Activated CD4-positive, alpha-beta T cell treated with anti-CD3 and anti-CD28 coated beads, Interleukin-2, amount 10 ng/mL, durations not matched to agents 24 days and 14 days (primary cell): ENCODE measurements at regions not wholly inside any gene's neighbourhood (a gene's known extent, or its start where the extent isn't known, plus 50 kb on each side); places are given as distances from the start of the nearest gene placed in this dataset.

Experiments used
- DNase-seq: peaks from one replicate; pipeline ENCODE4 v3.0.0; 2022
- H3K27ac Mint-ChIP-seq: one replicate; pipeline ENCODE4 v1.8.0; 2022; ENCODE audit warnings: mild to moderate bottlenecking, mixed read lengths
- H3K27me3 Mint-ChIP-seq: one replicate; pipeline ENCODE4 v1.8.0; 2022; ENCODE audit warnings: mixed read lengths
- H3K36me3 Mint-ChIP-seq: one replicate; pipeline ENCODE4 v1.8.0; 2022; ENCODE audit warnings: low read depth, mild to moderate bottlenecking, mixed read lengths
- H3K4me1 Mint-ChIP-seq: one replicate; pipeline ENCODE4 v1.8.0; 2021; ENCODE audit warnings: mixed read lengths
- H3K4me3 Mint-ChIP-seq: one replicate; pipeline ENCODE4 v1.8.0; 2022; ENCODE audit warnings: mild to moderate bottlenecking, moderate library complexity, mixed read lengths
- H3K9me3 Mint-ChIP-seq: one replicate; pipeline ENCODE4 v1.8.0; 2021; ENCODE audit warnings: mixed read lengths
- intact Hi-C: fragments of 100-400 bp; cut with micrococcal nuclease; formaldehyde crosslinking; loops from one replicate; pipeline ENCODE4 v1.15.1; 2023

- no peak overlapping the region for H3K4me3 Mint-ChIP-seq
- DNase-seq: no peak
- intact Hi-C loops: no loop called here
- H3K9me3 Mint-ChIP-seq: no peaks in the 10 kb centered on the region
- no peaks in the 10 kb centered on the region for H3K4me1 Mint-ChIP-seq
- no peaks in the 10 kb centered on the region for H3K36me3 Mint-ChIP-seq
- no peaks in the 10 kb centered on the region for H3K27me3 Mint-ChIP-seq
- H3K27ac Mint-ChIP-seq: no peak overlapping the region
Measured at GRCh38 chr2:5039241-5039975, 652.8 kb upstream of the SOX11 start.

DNA sequence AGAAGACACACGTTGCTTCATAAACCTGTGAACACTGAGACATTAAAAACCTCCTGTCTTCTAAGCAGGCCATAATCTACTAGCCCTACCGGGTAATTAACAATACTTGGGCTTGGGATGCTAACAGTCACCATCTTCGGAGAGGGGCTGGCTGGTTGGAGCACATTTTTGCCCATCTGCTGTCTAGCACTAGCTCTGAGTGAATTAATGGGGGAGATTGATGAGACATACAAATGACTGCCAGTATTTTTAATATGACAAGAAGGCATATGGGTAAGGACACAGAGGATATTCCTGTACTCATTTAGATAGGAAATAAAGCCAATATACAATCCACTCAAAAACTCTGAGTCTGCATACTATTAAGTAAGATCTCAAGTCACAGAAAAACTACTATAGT, 651.6 kb upstream of the SOX11 start:
- H3K9me3 Mint-ChIP-seq: no peaks in the 10 kb centered on the region
- no peak overlapping the region for H3K27ac Mint-ChIP-seq
- H3K4me1 Mint-ChIP-seq: no peaks in the 10 kb centered on the region
- H3K36me3 Mint-ChIP-seq: no peaks in the 10 kb centered on the region
- intact Hi-C loops: no loop called here
- no peak overlapping the region for H3K4me3 Mint-ChIP-seq
- no peak for DNase-seq
- no peaks in the 10 kb centered on the region for H3K27me3 Mint-ChIP-seq

GRCh38 chr2:5041501-5041900, 650.7 kb upstream of the SOX11 start:
- DNase-seq: no peak
- no peak overlapping the region for H3K27ac Mint-ChIP-seq
- H3K27me3 Mint-ChIP-seq: no peaks in the 10 kb centered on the region
- no peaks in the 10 kb centered on the region for H3K9me3 Mint-ChIP-seq
- H3K36me3 Mint-ChIP-seq: no peaks in the 10 kb centered on the region
- no peaks in the 10 kb centered on the region for H3K4me1 Mint-ChIP-seq
- intact Hi-C loops: no loop called here
- no peak overlapping the region for H3K4me3 Mint-ChIP-seq

DNA sequence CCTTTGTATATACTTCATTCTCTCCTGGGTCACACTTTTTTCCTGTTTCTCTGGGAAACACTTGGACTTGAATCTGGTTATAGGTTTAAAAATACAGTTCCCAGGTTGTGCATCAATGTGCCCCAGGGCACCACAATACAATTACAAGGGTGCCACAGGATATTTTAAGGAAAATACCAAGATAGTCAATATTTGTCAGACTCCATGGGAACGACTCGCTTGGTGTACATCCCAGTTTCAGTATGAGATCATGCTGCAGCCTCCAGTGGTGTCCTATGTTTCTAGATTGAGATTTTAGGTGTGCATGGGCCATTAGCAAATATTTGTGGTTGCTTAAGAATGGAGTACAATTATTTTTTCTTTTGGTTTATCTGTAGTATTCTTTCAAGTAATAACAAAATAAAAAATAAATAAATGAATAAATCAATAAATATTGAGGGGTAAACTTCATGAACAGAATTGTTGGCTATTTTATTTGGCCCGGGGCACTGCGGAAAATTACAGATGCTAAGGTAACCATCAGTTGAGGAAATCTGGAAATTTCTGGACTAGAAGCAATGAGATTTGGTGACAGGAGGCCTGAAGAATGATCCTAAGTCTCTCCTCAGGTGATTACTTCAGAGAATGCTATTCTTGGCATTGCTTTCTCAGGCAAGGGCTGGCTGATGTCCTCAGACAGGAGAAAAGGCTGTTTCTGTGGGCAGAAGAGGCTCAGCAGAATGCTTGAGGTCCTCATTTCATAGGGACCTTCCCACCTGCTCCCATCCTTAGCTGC, 649.3 kb upstream of the SOX11 start:
- intact Hi-C loops: no loop called here
- H3K9me3 Mint-ChIP-seq: peaks cover 4% of the 10 kb centered on the region

DNA sequence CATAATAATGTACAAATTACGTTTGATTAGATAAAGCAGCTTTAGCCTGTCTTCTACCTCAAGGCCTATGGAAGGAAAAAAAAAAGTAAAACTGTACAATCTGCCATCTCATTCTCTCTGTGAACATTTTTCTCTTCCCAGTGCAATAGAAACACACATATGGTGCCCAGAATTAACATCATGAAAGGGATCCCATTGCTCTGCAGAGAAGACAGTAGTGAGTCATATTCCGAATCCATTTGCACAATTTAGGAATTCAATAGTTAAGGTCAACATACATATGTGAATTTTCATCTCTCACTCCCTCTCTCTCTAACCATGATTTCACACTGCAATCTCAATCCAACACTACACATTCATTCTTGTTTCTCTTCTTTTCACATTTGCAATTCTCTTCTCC, 640.9 kb upstream of the SOX11 start:
- Mint-ChIP-seq H3K36me3 (no peaks in the 10 kb centered on the region), H3K4me1 (no peaks in the 10 kb centered on the region), H3K4me3 (no peak overlapping the region), H3K9me3 (peaks cover 12% of the 10 kb centered on the region), H3K27me3 (no peaks in the 10 kb centered on the region), H3K27ac (no peak overlapping the region)
- DNase-seq: no peak
- intact Hi-C loops: no loop called here

More for the DNA sequence above, 649.3 kb upstream of the SOX11 start:
- no peaks in the 10 kb centered on the region for H3K27me3 Mint-ChIP-seq
- no peak overlapping the region for H3K27ac Mint-ChIP-seq
- no peak overlapping the region for H3K4me3 Mint-ChIP-seq
- H3K4me1 Mint-ChIP-seq: no peaks in the 10 kb centered on the region
- no peaks in the 10 kb centered on the region for H3K36me3 Mint-ChIP-seq
- DNase-seq: no peak

DNA sequence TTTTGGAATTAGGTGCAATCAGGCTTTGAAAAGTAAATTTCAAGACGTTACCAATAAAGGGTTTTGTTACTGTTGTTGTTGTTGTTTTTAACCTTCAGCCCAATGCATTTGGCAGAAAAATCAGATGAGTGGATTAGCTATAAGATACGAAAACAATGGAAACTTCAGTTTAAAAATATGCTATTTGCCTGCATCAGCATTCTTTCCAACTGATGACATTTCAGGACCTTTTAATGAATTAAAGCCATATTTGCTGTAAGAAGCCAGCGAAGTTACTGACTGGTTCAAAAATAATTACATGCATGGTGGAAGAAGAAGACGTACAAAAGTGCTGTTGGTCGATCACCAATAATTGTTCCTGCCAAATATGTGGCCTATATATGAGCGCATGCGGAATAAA, 639.3 kb upstream of the SOX11 start:
- intact Hi-C loops: no loop called here
- Mint-ChIP-seq H3K36me3 (no peaks in the 10 kb centered on the region), H3K4me1 (no peaks in the 10 kb centered on the region), H3K4me3 (no peak overlapping the region), H3K27me3 (no peaks in the 10 kb centered on the region), H3K9me3 (peaks cover 8% of the 10 kb centered on the region), H3K27ac (no peak overlapping the region)
- no peak for DNase-seq

- Mint-ChIP-seq H3K4me1 (no peaks in the 10 kb centered on the region), H3K27me3 (no peaks in the 10 kb centered on the region), H3K27ac (no peak overlapping the region), H3K4me3 (no peak overlapping the region), H3K36me3 (no peaks in the 10 kb centered on the region), H3K9me3 (no peaks in the 10 kb centered on the region)
- DNase-seq: no peak
- intact Hi-C loops: no loop called here
Measured at GRCh38 chr2:5057891-5058351, 634.3 kb upstream of the SOX11 start.

DNA sequence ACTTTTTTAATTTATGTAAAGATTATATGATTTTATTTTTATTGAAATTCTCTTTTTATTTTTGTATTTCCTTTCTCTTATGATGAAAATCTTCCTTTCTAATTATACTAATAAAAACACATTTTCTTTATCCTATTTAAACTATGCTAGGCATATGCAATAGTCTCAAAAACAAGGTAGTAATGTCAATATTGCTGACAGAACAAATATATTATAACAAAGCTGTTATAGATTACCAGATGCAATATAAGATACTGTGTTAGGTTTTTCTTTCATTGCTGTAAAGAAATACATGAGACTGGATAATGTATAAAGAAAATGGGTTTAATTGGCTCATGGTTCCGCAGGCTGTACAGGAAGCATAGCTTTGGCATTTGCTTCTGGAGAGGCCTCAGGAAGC, 631.2 kb upstream of the SOX11 start:
- no peak for DNase-seq
- Mint-ChIP-seq H3K27ac (no peak overlapping the region), H3K4me3 (no peak overlapping the region), H3K9me3 (peaks cover 7% of the 10 kb centered on the region), H3K36me3 (no peaks in the 10 kb centered on the region), H3K27me3 (no peaks in the 10 kb centered on the region), H3K4me1 (no peaks in the 10 kb centered on the region)
- intact Hi-C loops: no loop called here

- intact Hi-C loops: no loop called here
- DNase-seq: no peak
- H3K9me3 Mint-ChIP-seq: peaks cover 7% of the 10 kb centered on the region
- no peaks in the 10 kb centered on the region for H3K27me3 Mint-ChIP-seq
- no peak overlapping the region for H3K27ac Mint-ChIP-seq
- H3K4me3 Mint-ChIP-seq: no peak overlapping the region
- no peaks in the 10 kb centered on the region for H3K4me1 Mint-ChIP-seq
- no peaks in the 10 kb centered on the region for H3K36me3 Mint-ChIP-seq
Measured at GRCh38 chr2:5064687-5065086, 627.5 kb upstream of the SOX11 start.

GRCh38 chr2:5067816-5068215, 624.4 kb upstream of the SOX11 start:
- H3K4me1 Mint-ChIP-seq: no peaks in the 10 kb centered on the region
- intact Hi-C loops: no loop called here
- H3K27ac Mint-ChIP-seq: no peak overlapping the region
- no peak overlapping the region for H3K4me3 Mint-ChIP-seq
- no peak for DNase-seq
- H3K36me3 Mint-ChIP-seq: no peaks in the 10 kb centered on the region
- peaks cover 7% of the 10 kb centered on the region for H3K9me3 Mint-ChIP-seq
- no peaks in the 10 kb centered on the region for H3K27me3 Mint-ChIP-seq

DNA sequence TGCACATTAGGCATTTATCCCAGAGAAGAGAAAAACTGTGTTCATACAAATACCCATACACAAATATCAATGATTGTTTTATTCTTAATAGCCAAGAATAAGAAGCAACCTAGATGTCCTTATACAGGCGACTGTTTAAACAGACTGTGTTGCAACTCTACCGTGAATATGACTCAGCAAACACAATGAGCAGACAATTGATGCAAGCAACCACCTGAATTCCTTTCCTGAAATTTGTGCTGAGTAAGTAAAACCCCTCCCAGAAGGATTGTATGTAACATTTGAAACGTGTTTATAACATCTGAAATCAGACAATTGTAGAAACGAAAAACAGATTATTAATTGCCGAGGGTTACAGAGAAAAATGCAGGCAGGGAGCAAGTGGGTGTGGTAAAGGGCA, 621.9 kb upstream of the SOX11 start:
- Mint-ChIP-seq H3K4me1 (no peaks in the 10 kb centered on the region), H3K27me3 (no peaks in the 10 kb centered on the region), H3K27ac (no peak overlapping the region), H3K9me3 (peaks cover 7% of the 10 kb centered on the region), H3K36me3 (no peaks in the 10 kb centered on the region), H3K4me3 (no peak overlapping the region)
- intact Hi-C loops: no loop called here
- DNase-seq: no peak

DNA sequence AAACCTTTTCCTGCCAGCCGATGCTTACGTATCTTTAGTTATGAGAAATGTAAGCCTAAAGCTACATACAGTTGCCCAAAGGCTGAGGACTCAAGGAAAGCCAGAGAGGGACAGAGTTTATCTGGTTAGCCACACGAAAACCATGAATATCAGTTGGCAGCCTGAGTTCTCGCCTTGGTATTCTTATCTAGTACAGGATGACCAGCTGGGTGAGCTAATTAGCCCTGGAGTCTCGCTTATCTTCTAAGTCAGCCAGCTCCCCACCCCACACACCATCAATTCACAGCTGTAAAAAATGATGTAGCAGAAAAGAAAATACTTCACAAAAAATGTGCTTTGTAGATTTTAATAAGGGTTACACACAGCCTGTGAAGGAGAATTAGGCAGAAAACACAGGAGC, 617.5 kb upstream of the SOX11 start:
- intact Hi-C loops: no loop called here
- Mint-ChIP-seq H3K27ac (no peak overlapping the region), H3K4me3 (no peak overlapping the region), H3K9me3 (peaks cover 3% of the 10 kb centered on the region), H3K27me3 (no peaks in the 10 kb centered on the region), H3K36me3 (no peaks in the 10 kb centered on the region), H3K4me1 (no peaks in the 10 kb centered on the region)
- DNase-seq: no peak

- peaks cover 8% of the 10 kb centered on the region for H3K9me3 Mint-ChIP-seq
- no peak for DNase-seq
- H3K36me3 Mint-ChIP-seq: no peaks in the 10 kb centered on the region
- intact Hi-C loops: no loop called here
- H3K4me1 Mint-ChIP-seq: no peaks in the 10 kb centered on the region
- H3K27me3 Mint-ChIP-seq: no peaks in the 10 kb centered on the region
- H3K27ac Mint-ChIP-seq: no peak overlapping the region
- H3K4me3 Mint-ChIP-seq: no peak overlapping the region
Measured at GRCh38 chr2:5076599-5076998, 615.6 kb upstream of the SOX11 start.

DNA sequence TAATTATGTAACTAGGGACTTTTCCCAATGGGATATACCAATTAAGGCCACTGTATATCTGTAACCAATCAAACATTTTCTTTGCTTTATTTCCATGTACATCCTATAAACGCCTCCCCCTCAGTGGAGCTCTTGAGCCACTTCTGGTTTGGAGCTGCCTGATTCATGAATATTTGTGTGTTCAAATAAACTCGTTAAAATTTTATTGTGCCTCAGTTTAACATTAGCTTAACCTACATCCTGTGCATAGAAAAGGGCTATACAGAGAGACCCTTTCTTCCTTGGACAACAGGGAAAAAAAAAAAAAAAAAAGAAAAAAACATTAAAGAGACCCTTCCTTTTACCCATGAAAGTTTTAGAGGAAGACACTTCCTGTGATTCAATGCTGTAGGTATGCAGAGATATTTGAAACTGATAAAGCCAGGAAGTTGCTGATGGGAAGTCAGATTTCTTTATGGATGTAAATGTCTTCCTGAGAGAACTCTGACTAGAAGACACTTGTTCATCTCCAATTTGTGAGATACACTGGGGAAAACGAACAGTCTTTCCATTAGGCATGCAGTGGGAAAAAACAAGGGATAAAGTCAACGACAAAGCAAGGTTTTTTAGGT, 614.6 kb upstream of the SOX11 start:
- H3K4me1 Mint-ChIP-seq: no peaks in the 10 kb centered on the region
- H3K27ac Mint-ChIP-seq: no peak overlapping the region
- no peak for DNase-seq
- intact Hi-C loops: no loop called here
- peaks cover 8% of the 10 kb centered on the region for H3K9me3 Mint-ChIP-seq
- H3K36me3 Mint-ChIP-seq: no peaks in the 10 kb centered on the region
- no peaks in the 10 kb centered on the region for H3K27me3 Mint-ChIP-seq
- no peak overlapping the region for H3K4me3 Mint-ChIP-seq
